ENCODE measurements at regions not wholly inside any gene's neighbourhood (a gene's known extent, or its start where the extent isn't known, plus 50 kb on each side); places are given as distances from the start of the nearest gene placed in this dataset.
A peak's percentile ranks its signal among the peaks of the same experiment; 100 is the strongest.

GRCh38 chr12:128042825-128043224 lies 224.1 kb upstream of the TMEM132C start:
- ChIA-PET POLR2A (no interaction called here), CTCF (no interaction called here)
- DNase-seq (ENCODE audit: low read depth, low spot score), result no peak
- H3K4me3 ChIP-seq (ENCODE audit: low read depth, low read length), result no peak overlapping the region
- TF ChIP-seq CTCF (IDR thresholded peaks at IDR 0.05; ENCODE audit: insufficient read depth, low read length, missing control alignments), result no peak

- no peak for DNase-seq (ENCODE audit: low read depth, low spot score)
- CTCF ChIA-PET, result no interaction called here
- no peak overlapping the region for H3K4me3 ChIP-seq (ENCODE audit: low read depth, low read length)
- TF ChIP-seq CTCF (IDR thresholded peaks at IDR 0.05; ENCODE audit: insufficient read depth, low read length, missing control alignments), result no peak
- POLR2A ChIA-PET, result no interaction called here
Measured at GRCh38 chr12:128043317-128043716, 223.7 kb upstream of the TMEM132C start.

GRCh38 chr12:128047266-128048060 lies 219.5 kb upstream of the TMEM132C start:
- CTCF ChIA-PET, result interaction anchor here (0.5 kb wide), 1 partner anchor 154 kb away, joined by 3 read pairs; no protein-coding TSS in a partner anchor
- POLR2A ChIA-PET, result no interaction called here

GRCh38 chr12:128052331-128052730 lies 214.6 kb upstream of the TMEM132C start:
- ChIA-PET POLR2A (no interaction called here), CTCF (interaction anchor here (1.3 to 1.7 kb wide), 2 partner anchors 16 to 24 kb away, joined by 3 to 7 read pairs; no protein-coding TSS in a partner anchor)
- no peak for TF ChIP-seq CTCF (IDR thresholded peaks at IDR 0.05; ENCODE audit: insufficient read depth, low read length, missing control alignments)
- no peak overlapping the region for H3K4me3 ChIP-seq (ENCODE audit: low read depth, low read length)
- peak; percentile 24 for DNase-seq (ENCODE audit: low read depth, low spot score)

More at GRCh38 chr12:128047266-128048060, 219.5 kb upstream of the TMEM132C start:
- no peak overlapping the region for H3K4me3 ChIP-seq (ENCODE audit: low read depth, low read length)
- TF ChIP-seq CTCF (IDR thresholded peaks at IDR 0.05; ENCODE audit: insufficient read depth, low read length, missing control alignments), result no peak
- DNase-seq (ENCODE audit: low read depth, low spot score), result no peak

- CTCF ChIA-PET, result interaction anchor here (0.7 to 1.7 kb wide), 3 partner anchors 16 to 24 kb away, joined by 3 to 7 read pairs (median 4); no protein-coding TSS in a partner anchor
- DNase-seq (ENCODE audit: low read depth, low spot score), result no peak
- no peak overlapping the region for H3K4me3 ChIP-seq (ENCODE audit: low read depth, low read length)
- no peak for TF ChIP-seq CTCF (IDR thresholded peaks at IDR 0.05; ENCODE audit: insufficient read depth, low read length, missing control alignments)
- POLR2A ChIA-PET, result no interaction called here
Measured at GRCh38 chr12:128052777-128053176, 214.2 kb upstream of the TMEM132C start.

- POLR2A ChIA-PET, result no interaction called here
- no peak for DNase-seq (ENCODE audit: low read depth, low spot score)
- CTCF ChIA-PET, result no interaction called here
- H3K4me3 ChIP-seq (ENCODE audit: low read depth, low read length), result no peak overlapping the region
- TF ChIP-seq CTCF (IDR thresholded peaks at IDR 0.05; ENCODE audit: insufficient read depth, low read length, missing control alignments), result no peak
Measured at GRCh38 chr12:128055567-128055966, 211.4 kb upstream of the TMEM132C start.
